ENCODE measurements at regions not wholly inside any gene's neighbourhood (a gene's known extent, or its start where the extent isn't known, plus 50 kb on each side); places are given as distances from the start of the nearest gene placed in this dataset.

DNA sequence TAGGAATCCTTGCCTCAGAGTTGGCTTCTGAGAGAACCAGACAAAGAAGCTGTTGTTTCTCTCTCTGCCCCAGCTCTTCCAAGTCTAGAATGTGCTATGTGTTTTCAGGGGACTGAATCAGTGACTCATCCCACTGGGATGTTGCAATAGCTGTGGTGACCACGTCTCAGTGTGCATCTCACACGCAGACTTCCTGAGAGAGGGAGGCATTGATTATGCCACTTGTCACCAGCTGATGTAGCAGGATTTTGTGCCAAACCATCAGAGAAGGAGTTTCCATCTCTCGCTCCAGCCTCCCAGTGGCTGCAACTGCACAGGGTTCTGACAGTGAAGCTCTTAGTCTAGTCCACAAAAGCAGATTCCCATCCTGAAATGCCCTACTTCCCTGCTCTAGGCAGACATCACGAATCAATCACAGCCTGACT lies 455.8 kb downstream of the MIAT start:
- H2BK20ac ChIP-seq (ENCODE audit: low read length): no peak overlapping the region
- H3K4me2 ChIP-seq (ENCODE audit: insufficient read depth in 1 of 2, low read depth in 2 of 2, low read length in 2 of 2): no peak overlapping the region
- H3K9ac ChIP-seq (replicated peaks in 1 of 4; ENCODE audit: extremely low read depth in 1 of 4, low read depth in 3 of 4, low read length in 3 of 4): no peak overlapping the region
- H3K14ac ChIP-seq (ENCODE audit: insufficient read length): no peak overlapping the region
- no peaks in the 10 kb centered on the region for H3K27me3 ChIP-seq (replicated peaks in 1 of 4; ENCODE audit: control insufficient read depth in 3 of 4, extremely low read depth in 1 of 4, insufficient read depth in 3 of 4, low read length in 3 of 4)
- no peaks in the 10 kb centered on the region for H3K9me3 ChIP-seq (ENCODE audit: insufficient read depth in 2 of 2, low read depth in 1 of 2, low read length in 1 of 2)
- H3K23ac ChIP-seq (ENCODE audit: insufficient read length): no peak overlapping the region
- H4K91ac ChIP-seq (replicated peaks; ENCODE audit: insufficient read length, low read length): no peak overlapping the region
- DNase-seq (ENCODE audit: low read depth in 1 of 2, low spot score in 2 of 2) (no peak), FAIRE-seq (no peak)
- no peak overlapping the region for H3K4ac ChIP-seq (replicated peaks; ENCODE audit: insufficient read length, low read depth, low read length)
- no peak overlapping the region for H2AK5ac ChIP-seq (ENCODE audit: low read depth, low read length)
- 0 out of 2 replicates have a peak overlapping the region, but pooled peaks have one; percentile 86 for H2AFZ ChIP-seq (ENCODE audit: low read length)
- no peaks in the 10 kb centered on the region for H3K36me3 ChIP-seq (ENCODE audit: control insufficient read depth in 2 of 4, insufficient read depth in 4 of 4, low read length in 3 of 4)
- H3K79me1 ChIP-seq (ENCODE audit: low read depth, low read length): no peaks in the 10 kb centered on the region
- H3K79me2 ChIP-seq (ENCODE audit: control insufficient read depth in 1 of 2, insufficient read depth in 2 of 2, low read length in 2 of 2): no peaks in the 10 kb centered on the region
- peaks cover 0 to 5% (median 0%) of the 10 kb centered on the region in 4 experiments; a peak in 3 of 7 replicates for H3K4me1 ChIP-seq (replicated peaks in 1 of 4; ENCODE audit: control insufficient read depth in 3 of 4, insufficient read depth in 4 of 4, low read length in 3 of 4)
- POLR2A ChIA-PET (ENCODE audit: partially characterized antibody): interaction anchor here (0.6 kb wide), 1 partner anchor 635 kb away, joined by 3 read pairs; no protein-coding TSS in a partner anchor
- no peaks in the 10 kb centered on the region for H3K23me2 ChIP-seq (ENCODE audit: low read depth, low read length)
- WGBS, 2 experiments (ENCODE audit: extremely low coverage in 1 of 2, insufficient coverage in 1 of 2, insufficient read length in 1 of 2, insufficient replicate concordance in 2 of 2, low coverage in 1 of 2, low lambda C conversion rate in 2 of 2, missing lambda C conversion rate in 1 of 2): 68% methylated on average over 4 of the region's 4 CpGs; no CpG with 5 or more reads in 1 of the 2 experiments
- no peak overlapping the region for H2BK5ac ChIP-seq (ENCODE audit: low read depth, low read length)
- no peak overlapping the region for H3K18ac ChIP-seq (ENCODE audit: extremely low read depth, low read length)
- no peak overlapping the region for H2BK15ac ChIP-seq (ENCODE audit: low read length)
- no peak overlapping the region for H4K8ac ChIP-seq (ENCODE audit: extremely low read depth, insufficient read depth, low read length)
- H3K4me3 ChIP-seq (ENCODE audit: extremely low read depth in 1 of 4, insufficient read depth in 2 of 4, low read depth in 3 of 4, low read length in 4 of 4): no peak overlapping the region
- CTCF ChIA-PET (ENCODE audit: partially characterized antibody): interaction anchor here (1.2 kb wide), 1 partner anchor 269 kb away, joined by 3 read pairs; no protein-coding TSS in a partner anchor
- no peak overlapping the region for H4K5ac ChIP-seq (ENCODE audit: insufficient read length, low read depth, low read length)
- no peak overlapping the region for H3K27ac ChIP-seq (ENCODE audit: low read depth, low read length)
- H3K56ac ChIP-seq (replicated peaks; ENCODE audit: insufficient read length, low read depth, low read length): no peak overlapping the region
- no peaks in the 10 kb centered on the region for H4K20me1 ChIP-seq (replicated peaks in 1 of 2; ENCODE audit: control insufficient read depth in 1 of 2, insufficient read depth in 2 of 2, low read length in 2 of 2)
- no peak overlapping the region for H2BK120ac ChIP-seq (replicated peaks; ENCODE audit: low read depth, low read length)
- H2BK12ac ChIP-seq (ENCODE audit: low read depth, low read length): no peak overlapping the region
- TF ChIP-seq KDM1A (IDR thresholded peaks at IDR 0.05; ENCODE audit: borderline replicate concordance, low read length) (no peak), CHD2 (IDR thresholded peaks at IDR 0.05; ENCODE audit: low read length) (no peak), CEBPB (IDR thresholded peaks at IDR 0.05; ENCODE audit: low read depth, low read length) (no peak), ASH2L (IDR thresholded peaks at IDR 0.05; ENCODE audit: low read length) (no peak), TBP (IDR thresholded peaks at IDR 0.05; ENCODE audit: low read depth, low read length) (no peak), SIN3A (conservative IDR thresholded peaks at IDR 0.05 in 1 of 2, IDR thresholded peaks at IDR 0.05 in 1 of 2; ENCODE audit: low read depth in 1 of 2, low read length in 2 of 2) (no peak), RAD21 (IDR thresholded peaks at IDR 0.05 in 1 of 2, conservative IDR thresholded peaks at IDR 0.05 in 1 of 2; ENCODE audit: low read depth in 2 of 2, low read length in 2 of 2) (no peak), USF2 (IDR thresholded peaks at IDR 0.05; ENCODE audit: low read length) (no peak), MAFK (IDR thresholded peaks at IDR 0.05; ENCODE audit: low read depth, low read length) (no peak), POU5F1 (IDR thresholded peaks at IDR 0.05; ENCODE audit: low read depth, low read length) (no peak), TAF1 (IDR thresholded peaks at IDR 0.05; ENCODE audit: low read depth, low read length) (no peak), KDM4A (IDR thresholded peaks at IDR 0.05; ENCODE audit: low read depth, low read length, severe bottlenecking) (no peak), BCL11A (IDR thresholded peaks at IDR 0.05; ENCODE audit: low read depth in 2 of 2, low read length in 2 of 2) (no peak), BACH1 (IDR thresholded peaks at IDR 0.05; ENCODE audit: low read length) (no peak)

Measured in H1 (cell line).